ENCODE measurements at regions not wholly inside any gene's neighbourhood (a gene's known extent, or its start where the extent isn't known, plus 50 kb on each side); places are given as distances from the start of the nearest gene placed in this dataset.
"Not testable (repeated sequence)": the region's sequence is repeated elsewhere in the genome, so short reads cannot be mapped to it uniquely, and the experiment has no call there.

- H3K4me1 Mint-ChIP-seq = no peaks in the 10 kb centered on the region
- H3K27ac Mint-ChIP-seq = no peak overlapping the region
- peaks cover 15 to 42% (median 33%) of the 10 kb centered on the region in 3 donors for H3K27me3 Mint-ChIP-seq
- H3K9me3 Mint-ChIP-seq = peaks cover 0 to 3% (median 0%) of the 10 kb centered on the region in 7 donors
- no peak overlapping the region for H3K4me3 Mint-ChIP-seq
- DNase-seq = no peak
- H3K36me3 Mint-ChIP-seq = no peaks in the 10 kb centered on the region
- ATAC-seq (ENCODE audit: low read depth in 2 of 2) = no peak
Measured at GRCh38 chr6:37766717-37767116, 52.8 kb upstream of the ZFAND3 start.

- DNase-seq (no peak), ATAC-seq (ENCODE audit: low read depth in 2 of 2) (no peak)
- peaks cover 0 to 3% (median 0%) of the 10 kb centered on the region in 7 donors for H3K9me3 Mint-ChIP-seq
- peaks cover 15 to 42% (median 41%) of the 10 kb centered on the region in 3 donors for H3K27me3 Mint-ChIP-seq
- H3K4me3 Mint-ChIP-seq = no peak overlapping the region
- H3K36me3 Mint-ChIP-seq = no peaks in the 10 kb centered on the region
- no peaks in the 10 kb centered on the region for H3K4me1 Mint-ChIP-seq
- H3K27ac Mint-ChIP-seq = no peak overlapping the region
Measured at GRCh38 chr6:37765182-37765775, 54.2 kb upstream of the ZFAND3 start.

GRCh38 chr6:37763413-37763812 is 56.1 kb upstream of the ZFAND3 start:
- Mint-ChIP-seq H3K9me3 (no peaks in the 10 kb centered on the region), H3K4me1 (no peaks in the 10 kb centered on the region), H3K27ac (no peak overlapping the region), H3K36me3 (no peaks in the 10 kb centered on the region), H3K4me3 (no peak overlapping the region), H3K27me3 (peaks cover 15 to 36% (median 34%) of the 10 kb centered on the region in 3 donors)
- ATAC-seq (ENCODE audit: low read depth in 2 of 2) (no peak), DNase-seq (no peak)

- H3K36me3 Mint-ChIP-seq = no peaks in the 10 kb centered on the region
- DNase-seq = no peak
- no peak overlapping the region for H3K4me3 Mint-ChIP-seq
- H3K27me3 Mint-ChIP-seq = peaks cover 10 to 36% (median 31%) of the 10 kb centered on the region in 3 donors
- no peaks in the 10 kb centered on the region for H3K9me3 Mint-ChIP-seq
- no peak overlapping the region for H3K27ac Mint-ChIP-seq
- ATAC-seq (ENCODE audit: low read depth in 2 of 2) = no peak
- H3K4me1 Mint-ChIP-seq = no peaks in the 10 kb centered on the region
Measured at GRCh38 chr6:37762806-37763205, 56.7 kb upstream of the ZFAND3 start.

GRCh38 chr6:37761554-37762271 is 57.8 kb upstream of the ZFAND3 start:
- Mint-ChIP-seq H3K4me3 (no peak overlapping the region), H3K4me1 (no peaks in the 10 kb centered on the region), H3K9me3 (no peaks in the 10 kb centered on the region), H3K36me3 (no peaks in the 10 kb centered on the region), H3K27ac (peak overlapping the region in 1 of 6 donors; percentile 19), H3K27me3 (peaks cover 16 to 31% (median 31%) of the 10 kb centered on the region in 3 donors)
- DNase-seq (no peak), ATAC-seq (ENCODE audit: low read depth in 2 of 2) (no peak)

- Mint-ChIP-seq H3K27ac (peak overlapping the region in 1 of 6 donors; percentile 59), H3K4me3 (no peak overlapping the region), H3K27me3 (peaks cover 19 to 33% (median 22%) of the 10 kb centered on the region in 3 donors), H3K4me1 (no peaks in the 10 kb centered on the region), H3K9me3 (no peaks in the 10 kb centered on the region), H3K36me3 (no peaks in the 10 kb centered on the region)
- no peak for DNase-seq
- no peak for ATAC-seq (ENCODE audit: low read depth in 2 of 2)
Measured at GRCh38 chr6:37759221-37760144, 60.0 kb upstream of the ZFAND3 start.

GRCh38 chr6:37758647-37759046 is 60.9 kb upstream of the ZFAND3 start:
- H3K4me3 Mint-ChIP-seq = no peak overlapping the region
- peaks cover 16 to 32% (median 21%) of the 10 kb centered on the region in 3 donors for H3K27me3 Mint-ChIP-seq
- ATAC-seq (ENCODE audit: low read depth in 2 of 2) (no peak), DNase-seq (no peak)
- peak overlapping the region in 1 of 6 donors; percentile 1 for H3K27ac Mint-ChIP-seq
- no peaks in the 10 kb centered on the region for H3K36me3 Mint-ChIP-seq
- H3K9me3 Mint-ChIP-seq = no peaks in the 10 kb centered on the region
- no peaks in the 10 kb centered on the region for H3K4me1 Mint-ChIP-seq

- H3K9me3 Mint-ChIP-seq = no peaks in the 10 kb centered on the region
- H3K4me1 Mint-ChIP-seq = no peaks in the 10 kb centered on the region
- H3K4me3 Mint-ChIP-seq = no peak overlapping the region
- no peak overlapping the region for H3K27ac Mint-ChIP-seq
- ATAC-seq (ENCODE audit: low read depth in 2 of 2) (no peak), DNase-seq (no peak)
- peaks cover 18 to 36% (median 20%) of the 10 kb centered on the region in 3 donors for H3K27me3 Mint-ChIP-seq
- H3K36me3 Mint-ChIP-seq = no peaks in the 10 kb centered on the region
Measured at GRCh38 chr6:37758234-37758633, 60.6 kb upstream of the MDGA1 start.

GRCh38 chr6:37757381-37757780 is 59.7 kb upstream of the MDGA1 start:
- H3K4me1 Mint-ChIP-seq = no peaks in the 10 kb centered on the region

GRCh38 chr6:37756135-37756534 is 58.5 kb upstream of the MDGA1 start:
- Mint-ChIP-seq H3K36me3 (no peaks in the 10 kb centered on the region), H3K4me1 (no peaks in the 10 kb centered on the region), H3K27me3 (peaks cover 22 to 33% (median 24%) of the 10 kb centered on the region in 3 donors), H3K9me3 (no peaks in the 10 kb centered on the region), H3K4me3 (no peak overlapping the region), H3K27ac (peak overlapping the region in 1 of 6 donors; percentile 37)
- ATAC-seq (ENCODE audit: low read depth in 2 of 2) (no peak), DNase-seq (no peak)

More at GRCh38 chr6:37757381-37757780, 59.7 kb upstream of the MDGA1 start:
- H3K4me3 Mint-ChIP-seq = no peak overlapping the region
- ATAC-seq (ENCODE audit: low read depth in 2 of 2) (no peak), DNase-seq (no peak)
- H3K36me3 Mint-ChIP-seq = no peaks in the 10 kb centered on the region
- H3K9me3 Mint-ChIP-seq = no peaks in the 10 kb centered on the region
- H3K27ac Mint-ChIP-seq = no peak overlapping the region
- H3K27me3 Mint-ChIP-seq = peaks cover 15 to 37% (median 20%) of the 10 kb centered on the region in 3 donors

- DNase-seq = no peak
- Mint-ChIP-seq H3K4me3 (no peak overlapping the region), H3K9me3 (peaks cover 0 to 2% (median 0%) of the 10 kb centered on the region in 7 donors)
Measured at GRCh38 chr6:37752718-37753117, 55.0 kb upstream of the MDGA1 start.

GRCh38 chr6:37749367-37749766 is 51.7 kb upstream of the MDGA1 start:
- H3K36me3 Mint-ChIP-seq; ATAC-seq (ENCODE audit: low read depth in 2 of 2): not testable (repeated sequence)

More at GRCh38 chr6:37752718-37753117, 55.0 kb upstream of the MDGA1 start:
- Mint-ChIP-seq H3K27me3 (peaks cover 26 to 54% (median 48%) of the 10 kb centered on the region in 3 donors), H3K36me3 (no peaks in the 10 kb centered on the region), H3K4me1 (no peaks in the 10 kb centered on the region), H3K27ac (no peak overlapping the region)
- ATAC-seq (ENCODE audit: low read depth in 2 of 2) = no peak

GRCh38 chr6:37748118-37748517 is 50.4 kb upstream of the MDGA1 start:
- H3K4me3 Mint-ChIP-seq = no peak overlapping the region
- no peak overlapping the region for H3K27ac Mint-ChIP-seq
- H3K36me3 Mint-ChIP-seq = no peaks in the 10 kb centered on the region
- ATAC-seq (ENCODE audit: low read depth in 2 of 2) (no peak), DNase-seq (no peak)
- H3K4me1 Mint-ChIP-seq = no peaks in the 10 kb centered on the region
- peaks cover 24 to 70% (median 40%) of the 10 kb centered on the region in 3 donors for H3K27me3 Mint-ChIP-seq
- H3K9me3 Mint-ChIP-seq = peaks cover 0 to 7% (median 2%) of the 10 kb centered on the region in 7 donors

More at GRCh38 chr6:37749367-37749766, 51.7 kb upstream of the MDGA1 start:
- not testable (repeated sequence) for H3K4me1 Mint-ChIP-seq, H3K27ac Mint-ChIP-seq, DNase-seq, H3K9me3 Mint-ChIP-seq, H3K4me3 Mint-ChIP-seq
- H3K27me3 Mint-ChIP-seq = peaks cover 23 to 64% (median 41%) of the 10 kb centered on the region in 3 donors

All from naive B cell (primary cell).